Keratinocyte (primary cell): ENCODE measurements at regions not wholly inside any gene's neighbourhood (a gene's known extent, or its start where the extent isn't known, plus 50 kb on each side); places are given as distances from the start of the nearest gene placed in this dataset.

Experiments used
- DNase-seq: peaks from one replicate; pipeline ENCODE4 v3.0.0-alpha.2; 2011; ENCODE audit warnings: low read depth, missing footprints, low spot score
- FAIRE-seq: peaks from 2 replicates; lab custom pipeline; 2011; peaks lifted over from hg19 to GRCh38; lab: Jason Lieb, UNC
- H2AFZ ChIP-seq: 2 replicates; pipeline ENCODE4 v1.6.0; 2012; ENCODE audit warnings: low read length, control low read depth, inconsistent platforms; ENCODE audit not compliant: control insufficient read depth
- H3K27ac ChIP-seq: 2 replicates; pipeline ENCODE4 v1.5.1; 2011; ENCODE audit warnings: low read length; ENCODE audit not compliant: control insufficient read depth, insufficient read depth
- H3K27me3 ChIP-seq: 3 replicates; pipeline ENCODE4 v1.6.0; 2011; ENCODE audit warnings: low read length; ENCODE audit not compliant: control insufficient read depth, insufficient read depth; ENCODE audit errors: extremely low read depth
- H3K36me3 ChIP-seq, 2 experiments: 2 replicates in 1 of 2; 3 replicates in 1 of 2; pipeline ENCODE4 v1.5.1; 2011; ENCODE audit warnings: low read length in 2 of 2, mild to moderate bottlenecking in 1 of 2; ENCODE audit not compliant: control insufficient read depth in 2 of 2, insufficient read depth in 2 of 2; ENCODE audit errors: extremely low read depth in 1 of 2
- H3K4me1 ChIP-seq: 3 replicates; pipeline ENCODE4 v1.5.1; 2011; ENCODE audit warnings: low read length; ENCODE audit not compliant: control insufficient read depth, insufficient read depth; ENCODE audit errors: extremely low read depth
- H3K4me2 ChIP-seq: 3 replicates; pipeline ENCODE4 v1.6.0; 2011; ENCODE audit warnings: low read depth, low read length; ENCODE audit not compliant: control insufficient read depth, insufficient read depth; ENCODE audit errors: extremely low read depth
- H3K4me3 ChIP-seq, 3 experiments: fragments of 200-600 bp in 1 of 3; sonication (generic) in 1 of 3; 2 replicates in 2 of 3; 3 replicates in 1 of 3; pipeline ENCODE4 v1.5.1; 2011 to 2016; ENCODE audit warnings: low read length in 3 of 3, mild to moderate bottlenecking in 3 of 3, control low read depth in 2 of 3, inconsistent platforms in 1 of 3, low read depth in 1 of 3, mixed read lengths in 1 of 3, mixed run types in 1 of 3, moderate library complexity in 1 of 3; ENCODE audit not compliant: control insufficient read depth in 2 of 3, insufficient read depth in 2 of 3; ENCODE audit errors: extremely low read depth in 1 of 3
- H3K79me2 ChIP-seq: 2 replicates; pipeline ENCODE4 v1.6.0; 2012; ENCODE audit warnings: low read length; ENCODE audit not compliant: control insufficient read depth, insufficient read depth
- H3K9ac ChIP-seq: 3 replicates; pipeline ENCODE4 v1.6.0; 2011; ENCODE audit warnings: low read length; ENCODE audit not compliant: control insufficient read depth, insufficient read depth; ENCODE audit errors: extremely low read depth
- H3K9me1 ChIP-seq: 3 replicates; pipeline ENCODE4 v1.6.0; 2011; ENCODE audit warnings: low read length; ENCODE audit not compliant: control insufficient read depth, insufficient read depth; ENCODE audit errors: extremely low read depth
- H3K9me3 ChIP-seq: 2 replicates; pipeline ENCODE4 v1.5.1; 2012; ENCODE audit warnings: low read depth, low read length; ENCODE audit not compliant: control insufficient read depth
- H4K20me1 ChIP-seq: 3 replicates; pipeline ENCODE4 v1.6.0; 2011; ENCODE audit warnings: low read length; ENCODE audit not compliant: control insufficient read depth, insufficient read depth; ENCODE audit errors: extremely low read depth
- CTCF ChIP-seq, 3 experiments: IDR thresholded peaks in 1 of 3; conservative IDR thresholded peaks in 1 of 3; optimal IDR thresholded peaks in 1 of 3; 2 replicates in 2 of 3; 3 replicates in 1 of 3; pipeline versions ENCODE3 to v1.5.1; 2011; ENCODE audit warnings: low read length in 3 of 3, mild to moderate bottlenecking in 3 of 3, moderate library complexity in 2 of 3, control low read depth in 1 of 3, inconsistent platforms in 1 of 3; ENCODE audit not compliant: insufficient read depth in 2 of 3; ENCODE audit errors: extremely low read depth in 1 of 3
- EZH2 ChIP-seq: IDR thresholded peaks from one replicate; pipeline ENCODE4 v1.6.1; 2012; ENCODE audit warnings: inconsistent platforms, mild to moderate bottlenecking, low read length, moderate library complexity
- dilution Hi-C: fragments of 300-500 bp; cut with MboI; formaldehyde crosslinking; loops from one replicate; pipeline ENCODE4 v1.7.0; 2020; ENCODE audit warnings: low sequenced_read_pairs; ENCODE audit not compliant: extremely low pct_ligation_motif_present

DNA sequence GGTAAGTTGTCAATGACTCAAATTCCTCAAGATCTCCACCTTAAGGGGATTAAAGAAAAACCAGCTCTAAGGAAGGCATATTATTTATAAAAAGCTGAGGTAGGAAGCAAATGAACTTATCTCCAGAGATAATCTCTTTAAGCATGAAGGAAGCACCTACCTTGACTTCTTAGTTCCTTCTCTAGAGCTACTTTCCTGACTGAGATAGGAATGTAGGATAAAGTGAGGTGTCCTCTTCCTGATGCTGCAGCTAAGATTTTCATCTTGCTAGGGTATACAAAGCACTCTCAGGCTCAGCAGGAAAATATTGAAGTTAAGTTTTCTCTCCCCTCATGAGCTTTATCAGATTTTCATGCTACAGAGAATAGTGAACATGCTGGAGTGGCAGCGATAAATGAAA is 163.0 kb upstream of the E2F7 start:
- dilution Hi-C loops, result no loop called here
- Histone ChIP-seq H3K9me1 (no peaks in the 10 kb centered on the region), H3K4me3 (no peak overlapping the region), H3K36me3 (no peaks in the 10 kb centered on the region), H3K79me2 (no peaks in the 10 kb centered on the region), H3K27ac (no peak overlapping the region), H4K20me1 (no peaks in the 10 kb centered on the region), H3K9ac (no peak overlapping the region), H3K4me1 (peaks cover 11% of the 10 kb centered on the region), H3K9me3 (no peaks in the 10 kb centered on the region), H3K4me2 (no peak overlapping the region), H3K27me3 (no peaks in the 10 kb centered on the region), H2AFZ (no peak overlapping the region)
- DNase-seq (no peak), FAIRE-seq (no peak)
- TF ChIP-seq CTCF (optimal IDR thresholded peaks at IDR 0.05 in 1 of 3, IDR thresholded peaks at IDR 0.05 in 1 of 3, conservative IDR thresholded peaks at IDR 0.05 in 1 of 3; ENCODE audit: extremely low read depth in 1 of 3, insufficient read depth in 2 of 3, low read length in 3 of 3), result no peak
- TF ChIP-seq EZH2, result no peak

DNA sequence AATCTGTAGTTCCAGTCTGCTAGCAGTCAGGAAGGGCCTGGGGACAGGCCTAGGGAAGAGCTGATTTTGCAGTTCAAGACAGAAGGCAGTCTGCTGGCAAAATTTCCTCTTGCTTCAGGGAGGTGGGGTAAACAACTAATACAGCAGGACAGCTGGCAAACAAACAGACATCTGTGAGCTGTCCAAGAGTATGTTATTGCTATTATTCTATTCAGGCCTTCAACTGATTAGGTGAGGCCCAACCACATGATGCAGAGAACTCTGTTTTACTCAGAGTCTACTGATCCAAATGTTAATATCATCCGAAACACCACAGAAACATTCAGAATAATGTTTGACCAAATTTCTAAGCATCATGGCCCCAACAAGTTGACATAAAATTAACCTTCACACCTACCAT is 161.0 kb upstream of the E2F7 start:
- dilution Hi-C loops, result no loop called here
- Histone ChIP-seq H3K36me3 (no peaks in the 10 kb centered on the region), H3K9me1 (no peaks in the 10 kb centered on the region), H3K27me3 (no peaks in the 10 kb centered on the region), H3K79me2 (no peaks in the 10 kb centered on the region), H3K9ac (no peak overlapping the region), H3K27ac (no peak overlapping the region), H3K9me3 (no peaks in the 10 kb centered on the region), H4K20me1 (no peaks in the 10 kb centered on the region), H3K4me3 (no peak overlapping the region), H3K4me1 (peaks cover 2% of the 10 kb centered on the region), H3K4me2 (no peak overlapping the region), H2AFZ (no peak overlapping the region)
- TF ChIP-seq CTCF (optimal IDR thresholded peaks at IDR 0.05 in 1 of 3, IDR thresholded peaks at IDR 0.05 in 1 of 3, conservative IDR thresholded peaks at IDR 0.05 in 1 of 3; ENCODE audit: extremely low read depth in 1 of 3, insufficient read depth in 2 of 3, low read length in 3 of 3) (no peak), EZH2 (no peak)
- FAIRE-seq (no peak), DNase-seq (no peak)
